Psoas muscle (tissue), 7 donors: ENCODE measurements at regions not wholly inside any gene's neighbourhood (a gene's known extent, or its start where the extent isn't known, plus 50 kb on each side); places are given as distances from the start of the nearest gene placed in this dataset.

Source experiments
- ATAC-seq, 4 donors: fragments of 200-7000 bp; cut with Tn5 transposase; one replicate each; pipeline ENCODE4 v1.9.1; 2020; ENCODE audit warnings: moderate library complexity in 3 of 4, mild to moderate bottlenecking in 2 of 4
- DNase-seq, 2 donors: peaks; one replicate each; pipeline ENCODE4 v3.0.0-alpha.2; 2020
- H3K27ac ChIP-seq: fragments of 200-600 bp; one replicate; pipeline ENCODE4 v1.8.0; 2022
- H3K27me3 ChIP-seq, 3 donors: fragments of 200-600 bp in 1 of 3; one replicate each; pipeline versions ENCODE4 v1.6.1 to v1.8.0; 2013 to 2022; ENCODE audit warnings: low read length in 2 of 3, mild to moderate bottlenecking in 2 of 3, moderate library complexity in 1 of 3; ENCODE audit not compliant: insufficient read depth in 3 of 3
- H3K36me3 ChIP-seq, 2 donors: fragments of 200-600 bp in 1 of 2; one replicate each; pipeline versions ENCODE4 v1.6.1 to v1.8.0; 2013 to 2022; ENCODE audit warnings: low read depth in 1 of 2, mild to moderate bottlenecking in 1 of 2, moderate library complexity in 1 of 2; ENCODE audit not compliant: insufficient read depth in 1 of 2
- H3K4me1 ChIP-seq: fragments of 200-600 bp; one replicate; pipeline ENCODE4 v1.8.0; 2022
- H3K4me3 ChIP-seq: fragments of 200-600 bp; one replicate; pipeline ENCODE4 v1.8.0; 2022; ENCODE audit warnings: mild to moderate bottlenecking
- H3K9me3 ChIP-seq: fragments of 200-600 bp; one replicate; pipeline ENCODE4 v1.8.0; 2022
- WGBS, 3 donors: extraction: QIAGEN DNeasy Blood & Tissue Kit; methylation state at CpG; one replicate each; pipeline versions ENCODE4 v1.1.6 to v1.1.7; 2013; 5-methylcytosine and 5-hydroxymethylcytosine counted together
- intact Hi-C, 2 donors: fragments of 100-400 bp; cut with DNase I; formaldehyde crosslinking; loops; one replicate each; pipeline versions ENCODE4 v1.11.0 to v1.14.2; 2022
- TF ChIP-seq, protein P1 (sequence below): fragments of 200-600 bp; IDR thresholded peaks from one replicate; pipeline ENCODE4 v1.8.0; 2022; ENCODE audit warnings: antibody characterized with exemption
- donor health status: healthy with polysubstance abuse.
- donor health status: DM: no; HTN: no; CAD: no; lungs with moderate emphysema.
- donor health status: Bipolar disorder and iron deficiency.
- donor health status: healthy.
- donor health status: DM: yes; HTN: yes; CAD: no.
- donor health status: DM: no; HTN: no; CAD: no.
- donor health status: DM: yes; HTN: yes; CAD: no.

- H3K27ac ChIP-seq = no peak overlapping the region
- H3K36me3 ChIP-seq = no peaks in the 10 kb centered on the region
- ATAC-seq (no peak), DNase-seq (no peak)
- no peak overlapping the region for H3K4me3 ChIP-seq
- H3K9me3 ChIP-seq = no peaks in the 10 kb centered on the region
- TF ChIP-seq, protein P1, sequence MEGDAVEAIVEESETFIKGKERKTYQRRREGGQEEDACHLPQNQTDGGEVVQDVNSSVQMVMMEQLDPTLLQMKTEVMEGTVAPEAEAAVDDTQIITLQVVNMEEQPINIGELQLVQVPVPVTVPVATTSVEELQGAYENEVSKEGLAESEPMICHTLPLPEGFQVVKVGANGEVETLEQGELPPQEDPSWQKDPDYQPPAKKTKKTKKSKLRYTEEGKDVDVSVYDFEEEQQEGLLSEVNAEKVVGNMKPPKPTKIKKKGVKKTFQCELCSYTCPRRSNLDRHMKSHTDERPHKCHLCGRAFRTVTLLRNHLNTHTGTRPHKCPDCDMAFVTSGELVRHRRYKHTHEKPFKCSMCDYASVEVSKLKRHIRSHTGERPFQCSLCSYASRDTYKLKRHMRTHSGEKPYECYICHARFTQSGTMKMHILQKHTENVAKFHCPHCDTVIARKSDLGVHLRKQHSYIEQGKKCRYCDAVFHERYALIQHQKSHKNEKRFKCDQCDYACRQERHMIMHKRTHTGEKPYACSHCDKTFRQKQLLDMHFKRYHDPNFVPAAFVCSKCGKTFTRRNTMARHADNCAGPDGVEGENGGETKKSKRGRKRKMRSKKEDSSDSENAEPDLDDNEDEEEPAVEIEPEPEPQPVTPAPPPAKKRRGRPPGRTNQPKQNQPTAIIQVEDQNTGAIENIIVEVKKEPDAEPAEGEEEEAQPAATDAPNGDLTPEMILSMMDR = no peak
- H3K27me3 ChIP-seq = no peaks in the 10 kb centered on the region
- intact Hi-C loops = no loop called here
- H3K4me1 ChIP-seq = no peaks in the 10 kb centered on the region
Observed at GRCh38 chr14:85058150-85058549, 471.8 kb upstream of the FLRT2 start.

- TF ChIP-seq, protein P1 = no peak
- no peak for ATAC-seq
Observed at GRCh38 chr14:85060121-85060520, 469.8 kb upstream of the FLRT2 start.

GRCh38 chr14:85061256-85061655, 468.7 kb upstream of the FLRT2 start:
- intact Hi-C loops = no loop called here
- no peak for ATAC-seq
- no peaks in the 10 kb centered on the region for H3K27me3 ChIP-seq

More at GRCh38 chr14:85060121-85060520, 469.8 kb upstream of the FLRT2 start:
- no peak overlapping the region for H3K4me3 ChIP-seq
- no peak for DNase-seq
- WGBS, 3 donors = 83 to 84% (median 83%) methylated on average over 5 of the region's 5 CpGs
- no peak overlapping the region for H3K27ac ChIP-seq
- H3K9me3 ChIP-seq = no peaks in the 10 kb centered on the region
- no peaks in the 10 kb centered on the region for H3K4me1 ChIP-seq
- H3K36me3 ChIP-seq = no peaks in the 10 kb centered on the region
- intact Hi-C loops = no loop called here
- H3K27me3 ChIP-seq = no peaks in the 10 kb centered on the region

DNA sequence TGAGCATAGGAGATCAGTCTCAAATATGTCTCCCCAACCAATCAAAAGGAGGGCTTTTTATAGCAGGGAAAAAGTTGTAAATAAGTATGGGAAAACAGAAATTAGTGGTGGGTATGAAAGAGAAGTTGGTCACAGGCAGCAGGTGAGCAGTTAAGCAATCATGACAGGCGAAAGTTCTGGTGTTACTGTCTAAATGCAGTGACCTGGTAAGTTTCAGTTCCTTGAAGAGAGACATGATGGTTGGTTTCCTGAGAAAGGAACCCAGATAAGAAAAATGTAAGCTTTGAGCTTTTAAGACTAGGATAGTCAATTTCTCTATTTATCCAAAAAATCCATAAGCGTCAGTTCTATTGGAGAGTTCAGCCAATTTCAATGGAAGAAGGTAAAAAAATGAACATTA, 466.2 kb upstream of the FLRT2 start:
- Histone ChIP-seq H3K4me3 (no peak overlapping the region), H3K36me3 (no peaks in the 10 kb centered on the region), H3K27ac (no peak overlapping the region), H3K9me3 (no peaks in the 10 kb centered on the region), H3K4me1 (no peaks in the 10 kb centered on the region), H3K27me3 (no peaks in the 10 kb centered on the region)
- no peak for DNase-seq
- TF ChIP-seq, protein P1 = no peak
- intact Hi-C loops = no loop called here
- WGBS, 3 donors = 92 to 95% (median 93%) methylated on average over 2 of the region's 2 CpGs
- no peak for ATAC-seq

More at GRCh38 chr14:85061256-85061655, 468.7 kb upstream of the FLRT2 start:
- Histone ChIP-seq H3K36me3 (no peaks in the 10 kb centered on the region), H3K9me3 (no peaks in the 10 kb centered on the region), H3K4me1 (no peaks in the 10 kb centered on the region), H3K4me3 (no peak overlapping the region), H3K27ac (no peak overlapping the region)
- TF ChIP-seq, protein P1 = no peak
- WGBS, 3 donors = 84 to 89% (median 89%) methylated on average over 4 of the region's 4 CpGs
- no peak for DNase-seq

DNA sequence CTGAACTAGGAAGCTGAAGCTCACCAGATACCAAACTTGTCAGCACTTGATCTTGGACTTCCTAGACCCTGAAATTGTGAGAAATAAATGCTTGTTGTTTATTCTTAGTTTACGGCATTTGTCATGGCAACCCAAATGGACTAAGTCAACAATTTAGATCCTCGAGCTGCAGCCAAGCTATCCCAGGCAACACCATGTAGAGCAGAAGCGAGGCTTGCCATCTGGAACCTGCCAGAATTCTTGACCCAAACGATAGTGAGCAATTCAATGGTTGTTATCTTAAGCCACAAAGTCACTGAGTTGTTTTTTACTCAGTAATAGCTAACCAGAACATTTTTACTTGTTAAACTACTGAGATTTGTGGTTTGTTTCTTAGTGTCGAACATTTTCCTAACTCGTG, 458.5 kb upstream of the FLRT2 start:
- no peaks in the 10 kb centered on the region for H3K4me1 ChIP-seq
- DNase-seq = no peak
- WGBS, 3 donors = 52 to 66% (median 55%) methylated on average over 6 of the region's 6 CpGs
- ATAC-seq = no peak
- H3K36me3 ChIP-seq = no peaks in the 10 kb centered on the region
- no peak overlapping the region for H3K27ac ChIP-seq
- intact Hi-C loops = no loop called here
- no peaks in the 10 kb centered on the region for H3K27me3 ChIP-seq
- no peaks in the 10 kb centered on the region for H3K9me3 ChIP-seq
- TF ChIP-seq, protein P1 = no peak
- H3K4me3 ChIP-seq = no peak overlapping the region
